HG03039 (cell line): ENCODE measurements at regions not wholly inside any gene's neighbourhood (a gene's known extent, or its start where the extent isn't known, plus 50 kb on each side); places are given as distances from the start of the nearest gene placed in this dataset.

Source experiments
- ATAC-seq: cut with Tn5 transposase; IDR thresholded peaks from one replicate; pipeline ENCODE4 v1.9.1; 2021; ENCODE audit warnings: mild to moderate bottlenecking, moderate library complexity; ENCODE audit not compliant: unreplicated experiment

- no peak for ATAC-seq
These were observed 99.2 kb downstream of the C12orf50 start for GRCh38 chr12:87930033-87930432.

GRCh38 chr12:87929346-87929745 is 99.9 kb downstream of the C12orf50 start:
- no peak for ATAC-seq

- ATAC-seq, result no peak
These were observed 101.2 kb downstream of the C12orf50 start for GRCh38 chr12:87928031-87928430.

- no peak for ATAC-seq
These were observed 104.2 kb downstream of the C12orf50 start for GRCh38 chr12:87925021-87925420.

- no peak for ATAC-seq
These were observed 105.1 kb downstream of the C12orf50 start for GRCh38 chr12:87924149-87924548.

- ATAC-seq, result no peak
These were observed 105.8 kb downstream of the C12orf50 start for GRCh38 chr12:87923361-87923760.

- no peak for ATAC-seq
These were observed 106.5 kb downstream of the C12orf50 start for GRCh38 chr12:87922736-87923135.

GRCh38 chr12:87921621-87922020 is 107.6 kb downstream of the C12orf50 start:
- ATAC-seq, result no peak

GRCh38 chr12:87920139-87920538 is 109.1 kb downstream of the C12orf50 start:
- no peak for ATAC-seq

GRCh38 chr12:87901457-87901856 is 127.7 kb downstream of the C12orf50 start:
- no peak for ATAC-seq

- ATAC-seq, result no peak
These were observed 131.5 kb downstream of the C12orf50 start for GRCh38 chr12:87897662-87898061.

- ATAC-seq, result no peak
These were observed 145.4 kb downstream of the C12orf50 start for GRCh38 chr12:87883806-87884205.

- ATAC-seq, result no peak
These were observed 150.1 kb downstream of the C12orf50 start for GRCh38 chr12:87879141-87879540.

GRCh38 chr12:87870493-87871460 is 158.4 kb downstream of the C12orf50 start:
- ATAC-seq, result no peak

GRCh38 chr12:87870061-87870460 is 159.1 kb downstream of the C12orf50 start:
- ATAC-seq, result no peak

GRCh38 chr12:87866578-87867292 is 162.5 kb downstream of the C12orf50 start:
- no peak for ATAC-seq

GRCh38 chr12:87861791-87862190 is 167.4 kb downstream of the C12orf50 start:
- no peak for ATAC-seq

GRCh38 chr12:87853448-87854003 is 175.7 kb downstream of the C12orf50 start:
- no peak for ATAC-seq

GRCh38 chr12:87849074-87849473 is 180.1 kb downstream of the C12orf50 start:
- ATAC-seq, result no peak

GRCh38 chr12:87848248-87848868 is 180.8 kb downstream of the C12orf50 start:
- ATAC-seq, result peak; percentile 70

GRCh38 chr12:87847147-87847546 is 182.1 kb downstream of the C12orf50 start:
- no peak for ATAC-seq
